ENCODE measurements at regions not wholly inside any gene's neighbourhood (a gene's known extent, or its start where the extent isn't known, plus 50 kb on each side); places are given as distances from the start of the nearest gene placed in this dataset.

DNA sequence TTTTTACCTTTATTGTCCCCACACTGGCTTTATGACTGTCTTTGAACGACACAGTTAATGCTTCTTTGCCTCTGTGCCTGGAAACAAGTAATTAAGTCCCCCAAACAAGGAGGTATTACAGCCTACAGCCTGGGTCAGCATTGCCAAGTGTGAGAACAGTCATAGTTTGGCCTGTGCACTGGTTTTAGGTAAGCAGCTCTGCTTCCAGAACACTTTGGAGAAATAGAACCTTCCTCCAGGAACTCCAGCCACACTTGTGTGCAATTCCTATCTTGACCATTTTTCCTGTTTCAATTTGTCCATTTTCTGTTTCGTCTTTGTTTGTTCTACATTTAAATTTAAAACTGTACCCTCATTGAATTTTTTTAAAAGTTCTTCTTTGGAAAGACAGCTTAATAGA, 568.2 kb downstream of the TUSC7 start:
- H3K27me3 ChIP-seq (ENCODE audit: insufficient read depth, low read length, poor library complexity), result no peaks in the 10 kb centered on the region
- ATAC-seq (ENCODE audit: insufficient read depth, low read depth) (no peak), DNase-seq (no peak)
- H3K4me2 ChIP-seq (ENCODE audit: insufficient read depth, low read length), result no peak overlapping the region
- H3K36me3 ChIP-seq (ENCODE audit: insufficient read depth, low read length), result no peaks in the 10 kb centered on the region
- H3K9ac ChIP-seq (ENCODE audit: low read depth, low read length), result no peak overlapping the region
- no peak overlapping the region for H3K4me3 ChIP-seq (ENCODE audit: low read depth in 1 of 2, low read length in 2 of 2)
- TF ChIP-seq EZH2 (IDR thresholded peaks at IDR 0.05; ENCODE audit: borderline replicate concordance, low read depth, low read length, severe bottlenecking), result no peak
- TF ChIP-seq, protein P1, sequence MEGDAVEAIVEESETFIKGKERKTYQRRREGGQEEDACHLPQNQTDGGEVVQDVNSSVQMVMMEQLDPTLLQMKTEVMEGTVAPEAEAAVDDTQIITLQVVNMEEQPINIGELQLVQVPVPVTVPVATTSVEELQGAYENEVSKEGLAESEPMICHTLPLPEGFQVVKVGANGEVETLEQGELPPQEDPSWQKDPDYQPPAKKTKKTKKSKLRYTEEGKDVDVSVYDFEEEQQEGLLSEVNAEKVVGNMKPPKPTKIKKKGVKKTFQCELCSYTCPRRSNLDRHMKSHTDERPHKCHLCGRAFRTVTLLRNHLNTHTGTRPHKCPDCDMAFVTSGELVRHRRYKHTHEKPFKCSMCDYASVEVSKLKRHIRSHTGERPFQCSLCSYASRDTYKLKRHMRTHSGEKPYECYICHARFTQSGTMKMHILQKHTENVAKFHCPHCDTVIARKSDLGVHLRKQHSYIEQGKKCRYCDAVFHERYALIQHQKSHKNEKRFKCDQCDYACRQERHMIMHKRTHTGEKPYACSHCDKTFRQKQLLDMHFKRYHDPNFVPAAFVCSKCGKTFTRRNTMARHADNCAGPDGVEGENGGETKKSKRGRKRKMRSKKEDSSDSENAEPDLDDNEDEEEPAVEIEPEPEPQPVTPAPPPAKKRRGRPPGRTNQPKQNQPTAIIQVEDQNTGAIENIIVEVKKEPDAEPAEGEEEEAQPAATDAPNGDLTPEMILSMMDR (IDR thresholded peaks at IDR 0.05; ENCODE audit: borderline replicate concordance, extremely low read depth, low read length, poor library complexity, severe bottlenecking), result no peak
- H3K27ac ChIP-seq (ENCODE audit: low read length), result no peak overlapping the region
- H3K79me2 ChIP-seq (ENCODE audit: insufficient read depth, low read length), result no peaks in the 10 kb centered on the region
- no peaks in the 10 kb centered on the region for H3K4me1 ChIP-seq (ENCODE audit: insufficient read depth, low read length)
- H3K9me3 ChIP-seq (ENCODE audit: insufficient read depth, low read length, severe bottlenecking), result no peaks in the 10 kb centered on the region
- no peaks in the 10 kb centered on the region for H4K20me1 ChIP-seq (ENCODE audit: insufficient read depth, low read length)
- no peak overlapping the region for H2AFZ ChIP-seq (ENCODE audit: low read depth, low read length)

DNA sequence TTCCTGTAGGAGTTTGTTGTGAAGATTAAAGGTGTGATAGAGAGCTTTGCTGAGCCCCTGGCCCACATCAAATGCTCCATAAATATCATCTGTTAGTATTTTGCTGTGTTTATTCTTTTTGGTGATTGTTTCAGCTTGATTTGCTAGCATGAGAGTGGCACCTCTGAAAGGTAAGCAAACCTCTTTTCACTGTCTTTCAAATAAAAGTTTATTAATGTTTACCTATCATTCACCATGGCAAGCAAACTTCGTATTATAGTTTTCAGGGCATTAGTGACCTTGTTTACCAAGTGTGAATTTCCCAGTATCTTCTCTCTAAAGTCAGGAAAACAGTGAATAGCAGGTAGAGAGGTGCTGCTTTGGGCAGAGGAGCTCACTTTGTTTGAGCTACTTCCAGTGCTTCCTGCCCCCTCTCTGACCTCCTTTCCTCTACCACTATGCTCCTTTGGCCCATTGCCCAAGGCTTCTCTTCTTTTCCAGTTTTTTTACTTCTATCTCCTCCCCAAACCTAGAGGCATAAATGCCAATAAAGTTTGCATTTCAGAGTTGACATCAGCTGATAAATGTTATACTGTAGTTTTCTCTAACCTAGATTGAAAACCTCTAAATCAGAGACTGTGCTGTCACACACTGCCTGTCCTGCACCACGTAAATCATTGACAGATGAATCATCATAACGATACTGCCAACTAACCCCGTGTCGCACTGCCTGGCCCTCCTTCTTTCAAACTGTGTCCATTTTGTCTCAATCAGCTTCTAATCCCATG, 569.0 kb downstream of the TUSC7 start:
- no peak for ATAC-seq (ENCODE audit: insufficient read depth, low read depth)
- TF ChIP-seq EZH2 (IDR thresholded peaks at IDR 0.05; ENCODE audit: borderline replicate concordance, low read depth, low read length, severe bottlenecking), result no peak
- TF ChIP-seq, protein P1 (IDR thresholded peaks at IDR 0.05; ENCODE audit: borderline replicate concordance, extremely low read depth, low read length, poor library complexity, severe bottlenecking), result no peak
- H3K9me3 ChIP-seq (ENCODE audit: insufficient read depth, low read length, severe bottlenecking), result no peaks in the 10 kb centered on the region
- H3K79me2 ChIP-seq (ENCODE audit: insufficient read depth, low read length), result no peaks in the 10 kb centered on the region
- no peak overlapping the region for H3K9ac ChIP-seq (ENCODE audit: low read depth, low read length)
- no peak overlapping the region for H3K4me2 ChIP-seq (ENCODE audit: insufficient read depth, low read length)
- H3K36me3 ChIP-seq (ENCODE audit: insufficient read depth, low read length), result no peaks in the 10 kb centered on the region
- no peak overlapping the region for H3K4me3 ChIP-seq (ENCODE audit: low read depth in 1 of 2, low read length in 2 of 2)
- no peaks in the 10 kb centered on the region for H3K4me1 ChIP-seq (ENCODE audit: insufficient read depth, low read length)
- no peaks in the 10 kb centered on the region for H4K20me1 ChIP-seq (ENCODE audit: insufficient read depth, low read length)
- no peak overlapping the region for H3K27ac ChIP-seq (ENCODE audit: low read length)
- H3K27me3 ChIP-seq (ENCODE audit: insufficient read depth, low read length, poor library complexity), result no peaks in the 10 kb centered on the region
- no peak for DNase-seq
- H2AFZ ChIP-seq (ENCODE audit: low read depth, low read length), result no peak overlapping the region

DNA sequence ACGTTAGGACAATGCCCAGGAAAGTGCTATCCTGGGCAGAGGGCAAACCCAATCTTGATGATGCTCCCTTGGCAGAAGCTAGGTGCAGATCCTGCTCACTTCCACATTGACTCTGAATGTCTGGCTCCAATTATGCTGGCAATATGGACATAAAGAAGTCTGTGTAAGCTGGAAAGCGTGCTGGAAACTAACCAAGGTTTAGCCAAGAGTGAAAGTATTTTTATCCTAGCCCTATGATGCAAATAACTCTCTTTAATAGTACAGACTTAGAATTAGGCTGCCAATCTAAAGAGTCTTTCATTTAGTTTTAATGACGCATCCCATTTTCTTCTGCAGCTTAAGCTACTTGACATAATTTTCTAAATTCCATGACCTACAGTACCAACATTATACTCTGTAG, 571.8 kb downstream of the TUSC7 start:
- Histone ChIP-seq H3K4me3 (ENCODE audit: low read depth in 1 of 2, low read length in 2 of 2) (no peak overlapping the region), H3K79me2 (ENCODE audit: insufficient read depth, low read length) (no peaks in the 10 kb centered on the region), H3K9me3 (ENCODE audit: insufficient read depth, low read length, severe bottlenecking) (no peaks in the 10 kb centered on the region), H3K36me3 (ENCODE audit: insufficient read depth, low read length) (no peaks in the 10 kb centered on the region), H3K4me2 (ENCODE audit: insufficient read depth, low read length) (no peak overlapping the region), H3K4me1 (ENCODE audit: insufficient read depth, low read length) (no peaks in the 10 kb centered on the region), H2AFZ (ENCODE audit: low read depth, low read length) (no peak overlapping the region), H3K27me3 (ENCODE audit: insufficient read depth, low read length, poor library complexity) (no peaks in the 10 kb centered on the region), H3K27ac (ENCODE audit: low read length) (no peak overlapping the region), H4K20me1 (ENCODE audit: insufficient read depth, low read length) (no peaks in the 10 kb centered on the region), H3K9ac (ENCODE audit: low read depth, low read length) (no peak overlapping the region)
- ATAC-seq (ENCODE audit: insufficient read depth, low read depth), result no peak
- DNase-seq, result no peak
- TF ChIP-seq, protein P1 (IDR thresholded peaks at IDR 0.05; ENCODE audit: borderline replicate concordance, extremely low read depth, low read length, poor library complexity, severe bottlenecking), result no peak
